HG02623 (cell line): ENCODE measurements at regions not wholly inside any gene's neighbourhood (a gene's known extent, or its start where the extent isn't known, plus 50 kb on each side); places are given as distances from the start of the nearest gene placed in this dataset.

ENCODE experiments used
- ATAC-seq: cut with Tn5 transposase; IDR thresholded peaks from one replicate; pipeline ENCODE4 v1.9.1; 2021; ENCODE audit warnings: moderate library complexity; ENCODE audit not compliant: unreplicated experiment

DNA sequence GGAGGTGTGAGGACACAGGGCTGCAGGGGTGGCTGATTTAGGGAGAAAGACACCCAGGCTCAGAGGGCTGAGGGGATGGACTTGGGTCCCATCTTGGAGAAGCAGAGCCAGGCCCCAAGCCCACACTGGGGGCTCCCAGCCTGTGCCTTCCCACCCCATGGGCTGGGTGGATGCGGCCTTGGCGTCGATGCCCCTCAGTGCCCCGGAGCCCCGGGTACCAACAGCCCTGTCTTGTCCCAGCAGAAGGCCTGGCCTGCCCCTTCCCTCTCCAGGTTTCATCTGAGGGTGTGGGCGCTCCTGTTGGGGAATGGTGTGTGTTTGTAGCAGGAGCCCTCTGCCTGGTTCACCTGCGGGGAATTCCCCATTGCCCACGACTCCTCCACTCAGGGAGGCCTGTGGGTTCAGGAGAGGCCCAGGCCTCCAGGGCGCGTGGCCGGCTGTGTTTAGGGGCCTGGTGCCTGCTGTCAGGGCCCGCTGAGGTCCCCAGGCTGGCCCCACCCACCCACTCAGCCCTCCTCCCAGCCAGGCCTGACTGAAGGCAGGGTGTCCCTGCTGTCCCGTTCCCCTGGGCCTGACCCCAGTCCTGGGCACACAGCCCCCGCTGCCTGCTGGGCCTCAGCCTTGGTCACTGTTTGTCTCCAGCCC, 51.1 kb upstream of the BEGAIN start:
- no peak for ATAC-seq

DNA sequence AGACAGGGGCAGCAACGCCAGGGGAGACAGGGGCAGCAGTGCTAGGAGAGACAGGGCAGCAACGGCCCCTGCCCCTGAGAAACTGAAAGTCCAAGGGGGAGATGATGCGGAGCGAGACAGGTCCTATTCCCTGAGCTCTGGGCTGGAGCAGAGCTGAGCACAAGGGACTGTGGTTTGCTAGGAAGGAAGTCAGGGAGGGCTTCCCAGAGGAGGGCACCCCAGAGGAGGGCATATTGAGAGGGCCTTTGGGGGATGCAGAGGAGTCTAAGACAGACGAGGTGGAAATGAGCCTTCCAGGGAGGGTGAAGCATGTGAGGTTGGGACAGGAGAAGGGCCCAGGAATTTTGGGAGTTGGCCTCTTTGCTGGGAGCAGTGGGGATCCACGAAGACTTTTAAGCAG, 52.1 kb upstream of the BEGAIN start:
- ATAC-seq, result no peak

DNA sequence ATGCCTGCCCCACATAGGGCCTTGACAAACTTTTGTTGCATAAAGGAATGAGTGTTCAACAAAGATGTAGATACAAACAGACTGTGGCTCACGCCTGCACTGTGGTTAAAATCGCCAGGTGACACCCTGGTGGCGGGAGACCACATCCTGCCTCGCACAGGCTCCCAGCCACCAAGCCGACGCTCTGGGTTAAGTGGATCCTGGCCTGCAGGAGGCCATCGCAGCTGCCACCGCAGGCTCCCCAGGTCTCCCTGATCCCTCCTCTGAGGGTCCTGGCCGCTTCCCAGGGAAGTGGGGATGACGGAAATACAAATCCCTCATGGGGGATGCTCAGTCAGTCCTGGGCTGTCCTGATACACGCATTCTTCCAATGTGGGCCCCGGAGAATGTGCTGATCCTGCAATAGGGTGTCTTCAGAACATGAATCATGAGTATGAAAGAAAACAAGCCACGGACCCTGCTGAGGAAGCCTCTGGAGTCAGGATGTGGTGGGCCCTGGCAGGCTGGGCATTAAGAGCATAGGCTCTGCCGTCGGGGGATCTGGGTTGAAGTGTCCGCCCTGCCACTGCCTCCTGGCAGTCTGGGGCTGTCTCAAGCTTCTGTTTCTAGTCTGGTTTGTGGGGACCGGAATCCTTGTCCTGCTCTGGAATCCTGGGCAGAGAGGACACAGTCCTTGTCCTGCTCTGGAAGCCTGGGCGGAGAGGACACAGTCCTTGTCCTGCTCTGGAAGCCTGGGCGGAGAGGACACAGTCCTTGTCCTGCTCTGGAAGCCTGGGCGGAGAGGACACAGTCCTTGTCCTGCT, 53.5 kb upstream of the BEGAIN start:
- ATAC-seq, result peak; percentile 89

DNA sequence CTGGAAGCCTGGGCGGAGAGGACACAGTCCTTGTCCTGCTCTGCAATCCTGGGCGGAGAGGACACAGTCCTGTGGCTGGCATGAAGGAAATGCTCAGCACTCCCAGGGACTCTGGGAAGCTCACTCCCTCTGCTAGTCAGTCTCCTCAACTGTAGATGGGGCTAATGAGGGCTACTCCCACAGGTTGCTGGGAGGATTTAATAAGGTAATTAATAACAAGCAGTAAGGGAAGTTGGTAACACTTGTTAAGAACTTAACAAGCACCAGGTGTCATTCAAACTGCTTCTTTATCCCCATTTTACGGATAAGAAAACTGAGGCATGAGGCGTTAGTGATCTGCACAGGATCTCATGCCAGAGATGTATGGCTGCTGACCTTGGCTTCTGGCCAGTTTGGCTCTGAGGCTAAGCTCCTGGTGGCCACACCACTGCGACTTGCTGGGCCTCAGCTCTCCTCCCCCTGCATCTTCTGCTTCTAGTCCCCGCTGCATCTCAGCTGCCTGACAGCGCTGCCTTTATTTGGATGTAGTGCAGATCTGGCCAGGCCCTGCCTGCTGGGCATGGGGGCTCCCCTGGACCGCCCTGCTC, 54.1 kb upstream of the BEGAIN start:
- no peak for ATAC-seq

DNA sequence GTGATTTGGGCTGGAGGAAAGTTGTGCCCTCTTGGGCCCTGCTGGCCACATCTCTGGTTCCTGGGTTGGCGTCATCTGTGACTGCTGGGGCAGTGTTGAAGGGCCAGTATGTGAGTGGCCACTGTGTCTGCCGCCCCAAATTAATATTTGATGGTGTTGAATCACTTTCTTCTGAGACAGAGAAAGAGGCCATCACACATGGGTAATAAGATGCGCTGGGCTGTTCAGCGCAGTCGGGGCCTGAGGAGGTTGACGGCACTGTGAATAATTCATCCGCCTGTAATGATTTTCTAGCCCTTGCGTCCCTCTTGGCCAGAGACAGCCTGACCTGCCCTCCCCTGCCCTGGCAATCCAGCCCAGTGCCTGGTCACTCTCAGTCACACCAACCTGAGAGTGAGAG, 56.2 kb upstream of the BEGAIN start:
- ATAC-seq, result no peak

DNA sequence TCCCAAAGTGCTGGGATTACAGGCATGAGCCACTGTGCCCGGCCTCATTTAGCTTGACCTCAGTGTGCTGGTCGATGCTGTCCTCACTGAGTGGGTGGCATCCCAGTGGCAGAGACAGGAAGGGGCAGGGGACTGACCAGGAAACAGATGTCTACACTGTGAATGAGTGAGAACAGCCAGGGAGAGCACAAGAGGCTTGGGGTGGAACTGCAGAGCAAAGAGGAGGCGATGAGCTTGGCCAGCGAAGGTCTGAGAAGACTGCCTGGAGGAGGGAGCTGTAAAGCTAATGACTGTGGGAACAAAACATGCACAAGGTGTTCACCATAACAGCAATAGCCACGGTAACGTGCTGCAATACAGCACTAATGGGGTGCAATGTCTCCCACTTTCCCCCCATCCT, 57.2 kb upstream of the BEGAIN start:
- ATAC-seq, result no peak

DNA sequence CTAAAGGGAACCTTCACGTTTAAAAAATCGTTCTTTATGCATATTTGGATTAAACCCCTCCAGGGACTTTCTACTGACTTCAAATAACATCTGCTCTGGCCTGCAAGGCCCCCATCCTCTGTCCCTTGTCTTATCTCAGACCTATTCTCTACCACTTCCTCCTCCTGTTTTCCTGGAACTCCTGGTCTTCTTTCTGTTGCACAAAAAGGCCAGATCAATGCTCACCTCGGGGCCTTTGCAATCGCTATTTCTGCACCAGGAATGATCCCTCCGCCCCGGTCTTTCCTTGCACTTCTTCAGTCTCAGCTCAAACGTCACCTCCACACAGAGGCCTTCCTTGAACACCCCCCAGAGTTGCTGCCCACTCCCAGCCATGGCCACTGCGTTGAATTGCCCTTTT, 57.6 kb upstream of the BEGAIN start:
- no peak for ATAC-seq

DNA sequence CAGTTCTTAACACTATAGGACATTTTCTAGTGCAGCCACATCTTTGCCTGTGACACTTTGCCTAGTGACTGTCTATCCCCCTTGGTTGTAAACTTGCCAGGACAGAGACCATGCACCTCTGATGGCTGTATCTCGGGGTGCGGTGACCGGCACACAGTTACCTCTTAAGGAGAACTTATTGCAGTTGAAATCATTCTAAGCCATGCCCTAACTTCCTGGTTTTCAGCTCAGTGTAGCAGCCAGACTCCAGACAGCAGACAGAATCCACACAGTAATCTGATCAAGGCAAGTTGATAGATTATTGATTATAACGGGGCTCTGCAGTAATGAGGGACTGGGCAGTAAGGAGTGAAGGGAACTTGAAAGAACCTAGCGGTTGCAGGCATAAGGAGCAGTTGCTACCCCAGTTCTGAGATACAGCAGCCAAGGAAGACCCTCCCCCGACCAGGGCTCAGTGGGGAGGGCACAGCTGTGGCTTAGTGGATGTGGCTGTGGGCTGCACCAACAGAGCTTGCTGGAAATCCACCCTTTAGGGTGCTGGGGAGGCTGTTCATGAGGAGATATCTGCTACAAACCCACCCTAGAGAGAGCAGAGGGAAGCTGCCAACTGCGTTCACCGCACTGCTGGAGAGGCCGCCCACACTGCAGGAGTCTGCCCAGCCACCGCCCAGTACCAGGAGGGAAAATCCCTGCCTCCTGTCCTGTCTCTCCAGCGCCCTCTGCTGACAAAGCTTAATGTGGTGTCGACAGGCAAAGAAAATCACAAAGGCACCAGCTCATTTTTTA, 58.2 kb upstream of the BEGAIN start:
- no peak for ATAC-seq

DNA sequence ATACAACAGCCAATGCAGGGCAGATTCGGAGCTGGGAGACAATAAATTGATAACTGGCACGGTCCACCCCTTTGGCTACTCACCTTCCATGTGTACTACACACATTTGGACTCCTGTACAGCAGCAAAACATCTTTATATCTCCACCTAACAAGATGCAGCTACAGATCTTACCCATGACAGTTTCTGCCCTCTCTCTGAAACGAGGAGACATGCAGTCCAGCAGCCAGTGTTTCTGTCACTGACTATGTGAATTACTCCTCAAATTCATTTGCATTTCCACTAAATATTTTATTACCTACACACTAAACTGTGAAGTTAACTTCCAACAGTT, 58.7 kb upstream of the BEGAIN start:
- ATAC-seq, result no peak

DNA sequence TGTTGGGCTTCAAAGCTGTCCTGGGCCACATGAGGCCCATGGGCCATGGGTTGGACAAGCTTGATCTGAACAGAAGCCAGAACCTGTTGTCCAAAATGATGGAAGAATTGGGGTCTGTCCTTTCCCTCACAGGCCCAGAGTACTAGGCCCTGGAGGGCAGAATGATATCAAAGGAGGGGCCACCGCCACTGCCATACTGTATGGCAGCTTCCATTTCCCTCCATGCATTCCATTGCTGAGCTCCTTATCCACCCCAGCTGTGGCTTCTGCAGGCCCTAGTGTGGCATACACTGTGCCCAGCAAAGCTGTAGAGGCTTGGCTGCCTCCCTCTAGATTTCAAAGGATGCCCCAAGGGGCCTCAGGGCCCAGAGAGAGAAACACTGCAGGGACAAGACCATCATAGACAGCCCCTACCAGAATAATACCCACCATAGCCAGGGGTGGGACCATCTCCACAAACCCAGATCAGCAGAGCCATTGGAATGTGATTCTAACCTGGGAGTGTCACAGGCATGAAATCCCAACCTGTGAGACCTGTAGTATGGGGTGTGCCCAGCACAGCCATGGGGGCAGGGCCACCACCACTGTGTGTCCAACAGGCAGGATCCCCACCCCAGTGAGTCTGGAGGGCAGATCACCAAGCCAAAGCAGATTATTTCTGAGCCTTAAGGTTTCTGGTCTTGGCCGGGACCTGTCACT, 61.4 kb upstream of the BEGAIN start:
- ATAC-seq, result no peak

DNA sequence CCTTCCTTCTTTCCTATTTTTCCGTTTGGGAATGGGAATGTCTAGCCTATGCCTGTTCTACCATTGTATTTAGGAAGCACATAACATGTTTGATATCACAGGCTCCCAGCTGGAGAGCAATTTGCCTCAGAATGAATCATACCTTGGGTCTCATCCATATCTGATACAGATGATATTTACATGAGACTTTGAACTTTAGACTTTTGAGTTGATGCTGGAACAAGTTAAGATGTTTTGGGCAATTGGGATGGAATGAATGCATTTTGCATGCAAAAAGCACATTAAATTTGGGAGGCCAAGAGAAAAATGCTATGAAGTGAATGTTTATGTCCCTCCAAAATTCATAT, 61.9 kb upstream of the BEGAIN start:
- ATAC-seq, result no peak

DNA sequence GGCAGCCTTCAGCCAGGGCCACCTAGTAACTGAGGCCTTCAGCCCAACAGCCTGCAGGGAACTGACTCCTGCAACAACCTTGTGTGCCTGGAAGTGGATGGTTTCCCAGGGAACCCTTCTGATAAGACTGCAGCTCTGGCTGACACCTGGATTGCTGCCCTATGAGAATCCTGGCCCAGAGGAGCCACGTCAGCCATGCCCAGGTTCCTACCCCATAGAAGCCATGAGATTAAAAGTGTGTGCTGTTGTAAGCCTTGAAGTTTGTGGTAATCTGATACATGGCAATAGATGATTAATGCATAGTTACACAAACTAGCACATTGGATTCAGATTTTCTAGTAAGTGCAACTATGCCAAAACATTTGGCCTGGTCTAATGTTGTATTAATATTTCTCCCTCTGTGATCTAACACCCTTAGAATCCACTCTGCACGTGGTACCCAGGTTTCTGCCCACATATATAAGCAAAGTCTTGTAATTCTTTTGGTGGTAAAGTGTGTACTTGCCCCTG, 64.8 kb upstream of the BEGAIN start:
- ATAC-seq, result no peak

DNA sequence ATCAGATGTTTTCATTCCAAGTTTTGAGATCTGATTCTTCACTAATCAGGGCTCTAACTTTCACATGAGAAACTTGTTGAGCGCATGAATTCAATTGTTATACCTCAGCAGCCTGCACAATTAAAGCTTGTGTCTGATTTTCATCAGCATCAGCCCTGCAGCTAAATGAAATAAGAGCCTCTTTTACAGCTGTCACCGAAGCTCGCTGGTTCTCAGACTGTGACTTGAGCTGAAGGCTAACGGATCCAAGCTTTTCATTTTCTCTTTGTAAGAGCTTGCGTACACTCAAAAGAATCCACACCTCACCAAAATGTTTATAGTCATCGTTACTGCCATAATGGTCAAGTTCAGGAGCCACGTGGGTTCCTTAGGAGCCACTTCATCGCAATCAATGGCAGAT, 65.5 kb upstream of the BEGAIN start:
- no peak for ATAC-seq

DNA sequence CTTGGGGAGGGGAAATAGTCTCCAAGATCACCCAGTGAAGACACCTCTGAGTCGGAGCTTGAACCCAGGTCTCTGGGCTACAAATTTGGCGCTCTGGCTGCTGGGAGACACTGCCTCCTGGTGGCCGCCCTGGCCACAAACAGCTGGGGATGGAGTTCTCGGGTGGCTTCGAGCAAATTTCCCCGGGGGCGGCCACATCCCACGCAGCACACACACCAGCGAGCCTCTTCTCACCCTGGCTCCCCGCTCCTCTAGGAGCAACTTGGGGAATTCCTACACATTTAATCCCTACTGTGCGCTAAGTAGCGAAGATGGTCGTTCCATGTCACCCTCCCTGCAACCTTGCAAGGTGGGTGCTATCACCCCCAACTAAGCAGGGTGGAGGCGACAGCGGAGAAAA, 66.2 kb upstream of the BEGAIN start:
- ATAC-seq, result no peak

DNA sequence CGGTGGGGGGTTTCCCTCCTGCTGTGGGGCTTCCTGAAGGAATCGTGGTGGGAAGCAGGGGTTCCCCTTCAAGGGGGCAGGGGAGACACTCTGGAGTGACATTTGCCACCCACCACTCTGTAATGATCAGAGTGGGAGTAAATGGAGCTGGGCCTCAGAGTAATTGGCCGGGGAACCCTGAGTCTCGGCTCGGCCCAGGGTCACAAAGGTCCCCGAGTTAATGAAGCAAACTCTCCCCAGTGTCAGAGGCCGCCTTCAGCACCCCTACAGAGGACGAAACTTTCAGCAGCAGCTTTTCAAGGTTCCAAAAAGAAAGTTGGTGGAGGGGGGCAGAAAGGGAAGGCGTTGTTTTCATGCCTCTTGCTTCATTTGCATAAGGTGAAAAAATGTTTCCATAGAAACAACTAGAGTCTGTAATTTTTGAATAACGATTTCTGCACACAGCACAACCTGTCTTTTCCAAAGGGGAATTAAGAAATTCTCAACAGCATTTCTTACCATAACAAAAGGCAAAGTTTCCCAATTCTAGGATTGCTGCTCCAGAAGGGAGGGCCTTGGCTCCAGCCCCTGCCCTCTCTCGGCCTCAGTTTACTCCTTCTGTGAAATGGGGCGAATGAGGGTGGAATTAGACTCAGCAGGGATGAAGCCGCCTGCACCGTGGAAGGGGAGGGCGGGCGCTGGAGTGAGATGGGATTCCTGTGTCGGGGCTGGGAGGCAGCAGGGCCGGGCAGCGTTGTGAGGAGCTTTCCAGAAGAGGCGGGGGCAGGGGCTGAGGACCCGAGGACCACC, 67.0 kb upstream of the BEGAIN start:
- no peak for ATAC-seq

DNA sequence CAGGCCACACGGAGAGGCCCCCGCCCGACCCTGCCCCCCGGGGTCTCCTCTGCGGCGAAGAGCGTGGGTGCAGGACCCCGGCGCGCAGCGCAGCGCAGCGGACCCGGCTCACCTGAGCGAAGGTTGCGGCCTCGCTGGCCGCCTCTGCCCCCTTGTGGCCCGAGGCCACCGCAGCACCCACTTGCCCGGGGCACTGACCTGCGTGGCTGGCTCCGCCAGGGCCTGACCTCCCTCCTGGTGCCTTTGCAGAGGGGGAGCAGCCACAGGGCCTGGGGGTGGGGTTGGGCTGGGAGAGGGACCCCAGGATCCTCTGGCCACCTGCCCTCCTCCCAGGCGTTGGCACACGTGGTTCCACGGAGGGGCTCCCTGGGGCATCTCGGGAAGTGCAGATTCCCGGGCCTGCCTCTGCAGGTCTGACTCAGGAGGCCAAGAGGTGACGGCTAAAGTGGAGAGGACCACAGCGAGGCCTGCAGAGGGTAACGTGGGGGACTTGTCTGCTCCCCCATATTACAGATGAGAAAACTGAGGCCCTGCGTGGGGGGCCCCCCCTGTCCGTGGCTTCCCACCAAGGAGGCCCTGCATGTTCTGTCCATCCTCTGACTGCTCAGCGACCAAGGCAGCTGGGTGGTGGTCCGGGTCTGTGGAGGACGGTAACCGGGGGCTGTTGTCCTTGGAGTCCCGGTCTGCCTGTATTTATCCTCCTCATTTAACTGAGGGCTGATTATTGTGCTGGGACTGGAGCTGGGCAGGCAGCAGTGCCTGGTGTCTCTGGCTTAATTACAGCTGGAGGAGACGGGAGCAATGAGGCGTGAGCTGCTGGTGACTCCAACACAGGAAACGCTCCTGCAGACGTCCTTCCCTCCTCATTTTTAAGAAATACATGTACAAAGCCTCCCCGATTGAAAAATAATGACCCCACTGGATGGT, 67.9 kb upstream of the BEGAIN start:
- no peak for ATAC-seq

DNA sequence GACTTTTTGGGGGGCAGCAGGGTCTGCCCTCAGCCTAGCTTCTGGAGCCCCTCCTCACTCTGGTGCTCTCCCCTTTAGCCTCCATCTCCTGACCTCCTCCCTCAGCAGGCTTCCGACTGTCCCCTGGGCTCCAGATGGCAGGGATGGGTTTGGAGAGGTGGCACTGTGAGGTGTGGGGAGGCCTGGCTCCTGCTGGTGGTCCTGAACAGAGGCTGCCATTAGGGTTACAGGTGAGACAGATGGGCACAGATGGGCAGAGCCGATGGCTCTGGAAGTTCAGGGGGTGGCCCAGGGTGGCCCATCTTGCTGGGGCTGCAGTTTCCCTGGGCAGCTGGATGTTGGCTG, 68.5 kb upstream of the BEGAIN start:
- no peak for ATAC-seq

DNA sequence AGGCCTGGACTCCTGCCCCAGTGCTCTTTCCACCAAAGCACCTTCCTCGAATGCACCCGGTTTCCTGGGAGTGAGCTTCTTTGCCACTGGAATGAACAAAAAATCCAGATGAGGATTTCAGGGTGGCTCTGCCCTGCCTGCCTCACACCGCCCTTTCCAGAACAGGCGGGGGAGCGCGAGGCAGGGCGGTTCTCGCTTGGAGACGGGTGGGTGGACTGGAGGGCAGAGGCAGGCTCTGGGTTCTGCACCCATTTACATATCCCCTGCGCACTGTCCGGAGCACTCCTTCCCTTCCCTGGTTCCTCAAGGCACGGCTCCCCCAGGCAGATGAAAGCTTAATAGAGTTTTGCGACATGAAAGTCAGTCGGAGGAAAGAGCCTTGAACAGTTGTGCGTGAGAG, 69.7 kb upstream of the DLK1 start:
- no peak for ATAC-seq

DNA sequence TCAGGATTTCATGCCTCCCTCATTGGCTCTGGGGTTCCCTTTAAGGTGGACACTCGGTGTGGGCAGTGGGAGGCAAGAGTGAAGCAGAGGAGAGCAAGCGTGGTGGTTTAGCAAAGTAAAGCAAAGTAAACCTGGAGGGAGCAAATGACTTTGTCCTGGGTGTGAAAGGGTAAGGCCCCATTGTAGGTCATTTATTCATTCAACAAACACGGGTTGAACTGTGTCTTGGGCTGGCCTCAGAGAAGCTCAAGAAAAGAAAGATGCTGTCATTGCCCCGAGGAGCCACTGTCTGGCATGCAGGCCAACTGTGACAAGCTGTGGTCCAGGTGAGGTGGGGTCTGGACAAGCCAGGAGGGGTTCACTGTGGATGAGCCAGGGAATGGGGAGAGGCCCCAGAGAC, 68.9 kb upstream of the DLK1 start:
- no peak for ATAC-seq
